Immature natural killer cell (primary cell): ENCODE measurements at regions not wholly inside any gene's neighbourhood (a gene's known extent, or its start where the extent isn't known, plus 50 kb on each side); places are given as distances from the start of the nearest gene placed in this dataset.
"Not testable (repeated sequence)": the region's sequence is repeated elsewhere in the genome, so short reads cannot be mapped to it uniquely, and the experiment has no call there.

Source experiments
- DNase-seq, 3 donors: peaks; one replicate each; pipeline ENCODE4 v3.0.0; 2022; ENCODE audit warnings: mixed read lengths in 1 of 3
- H3K27ac Mint-ChIP-seq, 6 donors: one replicate each; pipeline ENCODE4 v1.8.0; 2020; ENCODE audit warnings: mixed read lengths in 6 of 6, mild to moderate bottlenecking in 5 of 6, inconsistent platforms in 4 of 6, moderate library complexity in 3 of 6
- H3K27me3 Mint-ChIP-seq, 3 donors: one replicate each; pipeline ENCODE4 v1.8.0; 2020 to 2021; ENCODE audit warnings: low read depth in 3 of 3, mild to moderate bottlenecking in 3 of 3, mixed read lengths in 3 of 3, moderate library complexity in 3 of 3, inconsistent platforms in 1 of 3
- H3K36me3 Mint-ChIP-seq, 3 donors: one replicate each; pipeline ENCODE4 v1.8.0; 2020; ENCODE audit warnings: mixed read lengths in 3 of 3, inconsistent platforms in 2 of 3, mild to moderate bottlenecking in 2 of 3
- H3K4me1 Mint-ChIP-seq, 2 donors: one replicate each; pipeline ENCODE4 v1.8.0; 2020; ENCODE audit warnings: inconsistent platforms in 2 of 2, mild to moderate bottlenecking in 2 of 2, mixed read lengths in 2 of 2, moderate library complexity in 1 of 2
- H3K4me3 Mint-ChIP-seq, 5 donors: one replicate each; pipeline ENCODE4 v1.8.0; 2020; ENCODE audit warnings: mild to moderate bottlenecking in 5 of 5, mixed read lengths in 5 of 5, inconsistent platforms in 3 of 5, moderate library complexity in 3 of 5
- H3K9me3 Mint-ChIP-seq, 6 donors: one replicate each; pipeline ENCODE4 v1.8.0; 2020; ENCODE audit warnings: mild to moderate bottlenecking in 6 of 6, mixed read lengths in 6 of 6, inconsistent platforms in 4 of 6, moderate library complexity in 3 of 6

- Mint-ChIP-seq H3K27me3 (no peaks in the 10 kb centered on the region), H3K27ac (no peak overlapping the region), H3K4me1 (no peaks in the 10 kb centered on the region), H3K36me3 (no peaks in the 10 kb centered on the region), H3K4me3 (no peak overlapping the region), H3K9me3 (peaks cover 0 to 11% (median 4%) of the 10 kb centered on the region in 6 donors)
- no peak for DNase-seq
Measured at GRCh38 chr6:140460267-140460666, 1085.8 kb upstream of the CITED2 start.

DNA sequence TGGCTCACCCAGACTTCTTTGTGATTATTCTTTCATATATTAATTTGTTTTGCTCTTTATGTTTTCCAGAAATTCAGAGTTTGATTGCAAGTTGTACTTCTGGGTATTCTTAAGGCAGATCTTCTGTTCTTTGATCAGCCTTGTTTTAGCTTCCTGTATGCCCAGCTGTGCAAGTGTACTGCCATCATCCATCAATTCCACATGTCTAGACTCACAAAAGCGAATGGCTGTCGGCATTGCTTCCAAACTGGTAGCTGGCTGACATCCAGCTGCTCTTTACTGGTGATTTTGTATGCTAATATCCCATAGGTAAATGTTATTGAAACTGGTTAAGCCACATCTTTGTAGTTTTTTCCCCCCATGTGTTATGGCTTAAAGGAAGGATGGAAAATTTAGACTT lies 1084.8 kb upstream of the CITED2 start:
- H3K27me3 Mint-ChIP-seq = no peaks in the 10 kb centered on the region
- DNase-seq = no peak
- no peaks in the 10 kb centered on the region for H3K4me1 Mint-ChIP-seq
- H3K27ac Mint-ChIP-seq = no peak overlapping the region
- no peaks in the 10 kb centered on the region for H3K36me3 Mint-ChIP-seq
- H3K9me3 Mint-ChIP-seq = peaks cover 0 to 11% (median 5%) of the 10 kb centered on the region in 6 donors
- no peak overlapping the region for H3K4me3 Mint-ChIP-seq

DNA sequence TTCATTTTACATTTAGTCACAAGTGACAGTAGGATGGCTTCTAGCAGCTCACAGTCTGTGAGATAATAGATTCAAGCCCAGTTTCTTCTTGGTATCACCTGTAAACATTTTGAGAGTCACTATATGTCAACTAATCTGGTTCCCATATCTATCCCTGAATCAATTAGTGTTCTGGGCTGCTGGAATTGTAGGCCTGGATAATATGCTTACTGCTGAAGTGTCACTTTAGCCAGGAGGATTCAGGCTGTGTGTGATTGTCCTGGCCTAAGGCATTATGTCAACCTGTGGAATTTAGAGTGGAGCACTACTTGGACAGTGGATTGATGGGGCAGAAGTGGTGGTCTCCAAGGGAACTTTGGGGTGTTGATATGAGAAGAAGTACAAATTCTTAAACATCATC lies 1071.8 kb upstream of the CITED2 start:
- no peak overlapping the region for H3K4me3 Mint-ChIP-seq
- H3K4me1 Mint-ChIP-seq = no peaks in the 10 kb centered on the region
- no peaks in the 10 kb centered on the region for H3K9me3 Mint-ChIP-seq
- no peak for DNase-seq
- H3K27me3 Mint-ChIP-seq = peaks cover 0 to 2% (median 0%) of the 10 kb centered on the region in 3 donors
- no peak overlapping the region for H3K27ac Mint-ChIP-seq
- no peaks in the 10 kb centered on the region for H3K36me3 Mint-ChIP-seq

- H3K27ac Mint-ChIP-seq = no peak overlapping the region
Measured at GRCh38 chr6:140445474-140446004, 1071.1 kb upstream of the CITED2 start.

GRCh38 chr6:140443112-140443511 lies 1068.7 kb upstream of the CITED2 start:
- not testable (repeated sequence) for H3K4me3 Mint-ChIP-seq, H3K27me3 Mint-ChIP-seq, H3K4me1 Mint-ChIP-seq, H3K36me3 Mint-ChIP-seq, DNase-seq, H3K27ac Mint-ChIP-seq, H3K9me3 Mint-ChIP-seq

More at GRCh38 chr6:140445474-140446004, 1071.1 kb upstream of the CITED2 start:
- Mint-ChIP-seq H3K27me3 (peaks cover 0 to 2% (median 0%) of the 10 kb centered on the region in 3 donors), H3K9me3 (no peaks in the 10 kb centered on the region), H3K4me1 (no peaks in the 10 kb centered on the region), H3K36me3 (no peaks in the 10 kb centered on the region), H3K4me3 (no peak overlapping the region)
- no peak for DNase-seq

GRCh38 chr6:140441256-140441655 lies 1066.8 kb upstream of the CITED2 start:
- H3K4me3 Mint-ChIP-seq = no peak overlapping the region
- no peaks in the 10 kb centered on the region for H3K36me3 Mint-ChIP-seq
- peaks cover 0 to 5% (median under 1%) of the 10 kb centered on the region in 6 donors for H3K9me3 Mint-ChIP-seq
- H3K4me1 Mint-ChIP-seq = no peaks in the 10 kb centered on the region
- no peak for DNase-seq
- peaks cover 0 to 5% (median 0%) of the 10 kb centered on the region in 3 donors for H3K27me3 Mint-ChIP-seq
- no peak overlapping the region for H3K27ac Mint-ChIP-seq

DNA sequence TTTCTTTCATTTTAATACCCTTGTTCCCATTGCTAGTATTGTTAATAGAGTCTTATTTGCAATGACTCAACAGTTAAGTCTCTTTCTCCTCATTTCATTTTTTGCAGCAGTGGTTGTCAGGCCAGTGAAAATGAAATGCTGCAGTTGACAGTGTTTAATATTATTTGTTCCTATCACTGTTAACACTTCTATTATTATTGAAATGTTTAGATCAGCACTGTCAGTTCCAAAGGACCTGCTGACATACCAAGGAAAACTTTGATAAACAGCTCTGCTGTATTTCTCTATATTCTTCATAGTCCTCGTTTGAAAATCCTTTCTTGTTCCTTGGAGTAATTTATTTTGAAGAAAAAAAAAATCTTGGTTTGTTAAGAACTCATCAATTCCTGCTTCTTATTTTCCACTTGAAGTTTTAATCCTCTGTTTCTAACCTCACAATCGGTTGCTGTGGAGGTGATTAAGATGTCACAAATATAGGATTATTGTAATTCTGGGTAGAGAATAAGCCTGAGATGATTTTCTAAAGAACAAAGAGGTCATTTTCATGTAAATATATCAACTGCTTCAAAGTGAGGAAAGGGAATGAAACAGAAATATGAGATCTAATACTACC lies 1065.9 kb upstream of the CITED2 start:
- Mint-ChIP-seq H3K27ac (no peak overlapping the region), H3K36me3 (no peaks in the 10 kb centered on the region), H3K4me3 (no peak overlapping the region), H3K27me3 (peaks cover 0 to 5% (median 0%) of the 10 kb centered on the region in 3 donors), H3K9me3 (peaks cover 0 to 5% (median 1%) of the 10 kb centered on the region in 6 donors), H3K4me1 (no peaks in the 10 kb centered on the region)
- no peak for DNase-seq

DNA sequence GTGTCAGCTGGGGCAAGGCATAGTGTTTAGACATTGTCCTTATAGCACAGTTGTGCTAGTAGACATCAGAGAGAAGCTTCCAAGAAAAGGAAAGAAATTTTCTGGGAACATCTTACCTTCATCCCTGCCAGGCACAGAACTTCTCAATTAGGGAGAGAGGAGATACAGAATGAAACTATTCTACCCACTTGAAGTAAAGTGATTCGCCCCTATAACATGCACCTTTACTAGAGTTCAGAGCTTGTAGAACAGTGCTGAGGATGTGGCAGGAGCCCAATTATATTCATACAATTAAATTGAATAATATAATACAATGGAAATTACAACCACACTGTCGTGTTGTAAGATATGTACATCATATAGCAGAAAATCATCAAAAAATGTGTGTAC lies 1063.9 kb upstream of the CITED2 start:
- H3K36me3 Mint-ChIP-seq = no peaks in the 10 kb centered on the region
- peaks cover 0 to 13% (median 3%) of the 10 kb centered on the region in 6 donors for H3K9me3 Mint-ChIP-seq
- H3K27me3 Mint-ChIP-seq = peaks cover 0 to 7% (median 0%) of the 10 kb centered on the region in 3 donors
- DNase-seq = no peak
- H3K4me1 Mint-ChIP-seq = no peaks in the 10 kb centered on the region
- no peak overlapping the region for H3K4me3 Mint-ChIP-seq
- no peak overlapping the region for H3K27ac Mint-ChIP-seq

DNA sequence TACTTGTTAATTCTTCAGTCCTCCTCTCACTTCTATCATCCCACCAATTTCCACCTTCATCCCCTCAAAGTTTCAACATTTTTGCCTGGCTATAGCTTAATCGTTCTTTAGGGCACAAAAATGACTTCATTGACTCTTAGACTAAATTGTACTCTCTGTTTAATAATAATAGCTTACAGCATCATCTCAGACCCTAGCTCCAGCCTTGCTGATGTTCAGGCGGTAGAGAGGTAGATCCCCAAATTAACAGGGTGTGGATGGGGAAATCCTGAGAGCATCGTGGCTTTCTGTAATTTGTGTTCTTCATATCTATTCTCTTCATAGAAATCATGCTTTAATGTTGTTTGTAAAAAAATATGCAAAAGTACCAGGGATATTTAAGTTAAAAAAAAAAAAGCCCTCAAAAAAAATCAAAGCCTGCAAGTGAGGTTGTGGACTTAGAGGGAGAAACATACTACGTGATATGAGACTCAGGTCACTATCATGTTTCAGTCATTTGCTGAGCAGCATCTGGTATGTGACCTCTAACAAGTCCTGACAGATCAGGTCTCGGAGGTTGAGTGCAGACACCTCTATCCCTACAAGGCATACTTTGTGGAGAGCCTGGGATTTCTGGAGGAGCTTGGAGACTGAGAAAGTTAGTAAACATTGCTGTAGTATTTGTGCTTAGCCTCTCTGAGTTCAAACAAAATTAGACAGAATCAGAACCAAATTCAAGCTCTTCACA lies 1063.3 kb upstream of the CITED2 start:
- DNase-seq = no peak
- H3K27ac Mint-ChIP-seq = no peak overlapping the region
- H3K36me3 Mint-ChIP-seq = no peaks in the 10 kb centered on the region
- no peak overlapping the region for H3K4me3 Mint-ChIP-seq
- peaks cover 0 to 16% (median 4%) of the 10 kb centered on the region in 6 donors for H3K9me3 Mint-ChIP-seq
- H3K27me3 Mint-ChIP-seq = peaks cover 0 to 7% (median 0%) of the 10 kb centered on the region in 3 donors
- no peaks in the 10 kb centered on the region for H3K4me1 Mint-ChIP-seq

- peaks cover 0 to 5% (median 0%) of the 10 kb centered on the region in 3 donors for H3K27me3 Mint-ChIP-seq
- H3K4me3 Mint-ChIP-seq = no peak overlapping the region
- no peaks in the 10 kb centered on the region for H3K4me1 Mint-ChIP-seq
- no peaks in the 10 kb centered on the region for H3K36me3 Mint-ChIP-seq
- H3K27ac Mint-ChIP-seq = no peak overlapping the region
- DNase-seq = no peak
- H3K9me3 Mint-ChIP-seq = peaks cover 0 to 16% (median 7%) of the 10 kb centered on the region in 6 donors
Measured at GRCh38 chr6:140436023-140436811, 1061.8 kb upstream of the CITED2 start.

- no peak for DNase-seq
- Mint-ChIP-seq H3K9me3 (peaks cover 0 to 16% (median 7%) of the 10 kb centered on the region in 6 donors), H3K4me3 (no peak overlapping the region), H3K27me3 (peaks cover 0 to 3% (median 0%) of the 10 kb centered on the region in 3 donors), H3K4me1 (no peaks in the 10 kb centered on the region), H3K27ac (no peak overlapping the region), H3K36me3 (no peaks in the 10 kb centered on the region)
Measured at GRCh38 chr6:140434761-140435160, 1060.3 kb upstream of the CITED2 start.

- H3K27me3 Mint-ChIP-seq = peaks cover 0 to 3% (median 0%) of the 10 kb centered on the region in 3 donors
- no peak overlapping the region for H3K27ac Mint-ChIP-seq
- H3K4me3 Mint-ChIP-seq = no peak overlapping the region
- H3K9me3 Mint-ChIP-seq = peaks cover 0 to 16% (median 7%) of the 10 kb centered on the region in 6 donors
- no peaks in the 10 kb centered on the region for H3K36me3 Mint-ChIP-seq
- DNase-seq = no peak
- H3K4me1 Mint-ChIP-seq = no peaks in the 10 kb centered on the region
Measured at GRCh38 chr6:140433072-140433471, 1058.6 kb upstream of the CITED2 start.

DNA sequence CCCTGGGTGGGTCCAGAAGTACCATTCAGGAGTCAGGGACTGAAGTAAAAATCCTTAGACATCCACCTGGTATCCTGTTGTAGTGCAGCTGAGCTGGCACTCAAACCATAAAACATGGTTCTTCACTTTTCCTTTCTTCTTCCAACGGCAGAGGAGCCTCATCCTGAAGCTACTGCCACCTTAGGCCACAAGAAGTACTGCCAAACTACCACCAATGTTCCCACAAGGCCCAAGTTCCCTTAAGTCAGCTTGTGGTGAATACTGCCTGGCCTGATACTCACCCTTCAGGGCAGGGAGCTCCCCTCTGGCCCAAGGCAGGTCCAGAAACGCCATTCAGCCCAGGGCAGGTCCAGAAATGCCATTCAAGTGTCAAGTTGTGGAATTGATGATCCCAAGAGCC lies 1053.4 kb upstream of the CITED2 start:
- Mint-ChIP-seq H3K4me3 (no peak overlapping the region), H3K9me3 (peaks cover 0 to 3% (median 1%) of the 10 kb centered on the region in 6 donors), H3K27ac (no peak overlapping the region), H3K36me3 (peaks cover 0 to 2% (median 0%) of the 10 kb centered on the region in 3 donors), H3K4me1 (no peaks in the 10 kb centered on the region), H3K27me3 (no peaks in the 10 kb centered on the region)
- DNase-seq = no peak
